ENCODE measurements at regions not wholly inside any gene's neighbourhood (a gene's known extent, or its start where the extent isn't known, plus 50 kb on each side); places are given as distances from the start of the nearest gene placed in this dataset.

GRCh38 chr17:72492494-72492893, 371.7 kb downstream of the SOX9 start:
- no peaks in the 10 kb centered on the region for H3K27me3 ChIP-seq
- no peak for DNase-seq (ENCODE audit: low spot score)
- H3K79me2 ChIP-seq: peaks cover 80% of the 10 kb centered on the region
- no peaks in the 10 kb centered on the region for H3K9me2 ChIP-seq (replicated peaks; ENCODE audit: insufficient read depth)
- H3K4me3 ChIP-seq: no peak overlapping the region
- no peaks in the 10 kb centered on the region for H3K36me3 ChIP-seq (replicated peaks; ENCODE audit: insufficient read depth, low read depth)
- no peak overlapping the region for H3K4me2 ChIP-seq
- no peak overlapping the region for H3K27ac ChIP-seq
- peaks cover 4% of the 10 kb centered on the region for H3K4me1 ChIP-seq (ENCODE audit: insufficient read depth)
- no peaks in the 10 kb centered on the region for H4K20me1 ChIP-seq (ENCODE audit: insufficient read depth, poor library complexity, severe bottlenecking)
- H2AFZ ChIP-seq: no peak overlapping the region
- WGBS (ENCODE audit: low lambda C conversion rate, missing lambda C conversion rate): 100% methylated on average over 2 of the region's 2 CpGs
- no peak for TF ChIP-seq EZH2phosphoT487 (IDR thresholded peaks at IDR 0.05; ENCODE audit: low read depth, severe bottlenecking, unreplicated experiment)
- TF ChIP-seq CTCF (IDR thresholded peaks at IDR 0.05; ENCODE audit: poor library complexity): no peak
- no peak for TF ChIP-seq EZH2 (IDR thresholded peaks at IDR 0.05; ENCODE audit: borderline replicate concordance)
- no peaks in the 10 kb centered on the region for H3K9me3 ChIP-seq (ENCODE audit: low read depth)

GRCh38 chr17:72492941-72493340, 372.1 kb downstream of the SOX9 start:
- Histone ChIP-seq H3K27ac (no peak overlapping the region), H4K20me1 (ENCODE audit: insufficient read depth, poor library complexity, severe bottlenecking) (no peaks in the 10 kb centered on the region), H3K4me3 (no peak overlapping the region), H3K36me3 (replicated peaks; ENCODE audit: insufficient read depth, low read depth) (no peaks in the 10 kb centered on the region), H3K9me2 (replicated peaks; ENCODE audit: insufficient read depth) (no peaks in the 10 kb centered on the region), H3K9me3 (ENCODE audit: low read depth) (no peaks in the 10 kb centered on the region), H2AFZ (no peak overlapping the region), H3K79me2 (peaks cover 79% of the 10 kb centered on the region), H3K4me2 (no peak overlapping the region), H3K27me3 (no peaks in the 10 kb centered on the region), H3K4me1 (ENCODE audit: insufficient read depth) (peaks cover 4% of the 10 kb centered on the region)
- TF ChIP-seq EZH2phosphoT487 (IDR thresholded peaks at IDR 0.05; ENCODE audit: low read depth, severe bottlenecking, unreplicated experiment) (no peak), CTCF (IDR thresholded peaks at IDR 0.05; ENCODE audit: poor library complexity) (no peak), EZH2 (IDR thresholded peaks at IDR 0.05; ENCODE audit: borderline replicate concordance) (no peak)
- no peak for DNase-seq (ENCODE audit: low spot score)
- WGBS (ENCODE audit: low lambda C conversion rate, missing lambda C conversion rate): 76% methylated on average over 5 of the region's 5 CpGs

GRCh38 chr17:72494566-72494965, 373.7 kb downstream of the SOX9 start:
- Histone ChIP-seq H3K27ac (no peak overlapping the region), H3K79me2 (peaks cover 86% of the 10 kb centered on the region), H3K36me3 (replicated peaks; ENCODE audit: insufficient read depth, low read depth) (no peaks in the 10 kb centered on the region), H3K4me1 (ENCODE audit: insufficient read depth) (no peaks in the 10 kb centered on the region), H3K9me2 (replicated peaks; ENCODE audit: insufficient read depth) (no peaks in the 10 kb centered on the region), H3K27me3 (no peaks in the 10 kb centered on the region), H2AFZ (no peak overlapping the region), H3K4me2 (no peak overlapping the region), H3K4me3 (no peak overlapping the region), H4K20me1 (ENCODE audit: insufficient read depth, poor library complexity, severe bottlenecking) (no peaks in the 10 kb centered on the region), H3K9me3 (ENCODE audit: low read depth) (no peaks in the 10 kb centered on the region)
- 97% methylated on average over 2 of the region's 2 CpGs for WGBS (ENCODE audit: low lambda C conversion rate, missing lambda C conversion rate)
- TF ChIP-seq EZH2 (IDR thresholded peaks at IDR 0.05; ENCODE audit: borderline replicate concordance) (no peak), CTCF (IDR thresholded peaks at IDR 0.05; ENCODE audit: poor library complexity) (no peak), EZH2phosphoT487 (IDR thresholded peaks at IDR 0.05; ENCODE audit: low read depth, severe bottlenecking, unreplicated experiment) (no peak)
- no peak for DNase-seq (ENCODE audit: low spot score)

GRCh38 chr17:72496461-72496860, 375.6 kb downstream of the SOX9 start:
- no peak for DNase-seq (ENCODE audit: low spot score)
- Histone ChIP-seq H3K27ac (no peak overlapping the region), H3K36me3 (replicated peaks; ENCODE audit: insufficient read depth, low read depth) (no peaks in the 10 kb centered on the region), H3K27me3 (no peaks in the 10 kb centered on the region), H2AFZ (no peak overlapping the region), H3K79me2 (peaks cover 88% of the 10 kb centered on the region), H3K4me2 (no peak overlapping the region), H4K20me1 (ENCODE audit: insufficient read depth, poor library complexity, severe bottlenecking) (no peaks in the 10 kb centered on the region), H3K9me3 (ENCODE audit: low read depth) (no peaks in the 10 kb centered on the region), H3K4me1 (ENCODE audit: insufficient read depth) (no peaks in the 10 kb centered on the region), H3K4me3 (no peak overlapping the region), H3K9me2 (replicated peaks; ENCODE audit: insufficient read depth) (no peaks in the 10 kb centered on the region)
- 95% methylated on average over 6 of the region's 6 CpGs for WGBS (ENCODE audit: low lambda C conversion rate, missing lambda C conversion rate)
- no peak for TF ChIP-seq EZH2 (IDR thresholded peaks at IDR 0.05; ENCODE audit: borderline replicate concordance)
- no peak for TF ChIP-seq CTCF (IDR thresholded peaks at IDR 0.05; ENCODE audit: poor library complexity)
- TF ChIP-seq EZH2phosphoT487 (IDR thresholded peaks at IDR 0.05; ENCODE audit: low read depth, severe bottlenecking, unreplicated experiment): no peak
